CD4-positive, alpha-beta T cell (primary cell): ENCODE measurements at regions not wholly inside any gene's neighbourhood (a gene's known extent, or its start where the extent isn't known, plus 50 kb on each side); places are given as distances from the start of the nearest gene placed in this dataset.

Experiments used
- ATAC-seq: fragments of 200-7000 bp; cut with Tn5 transposase; one replicate; pipeline ENCODE4 v1.10.0; 2022; ENCODE audit warnings: mild to moderate bottlenecking; ENCODE audit not compliant: poor library complexity
- CTCF ChIA-PET: fragments of 350-600 bp; sonication (Branson Sonifier 250); formaldehyde crosslinking; loops from one replicate; lab custom pipeline; 2021; ENCODE audit warnings: antibody characterized with exemption, inconsistent platforms; lab: Charles Lee
- POLR2A ChIA-PET: fragments of 350-600 bp; sonication (Branson Sonifier 250); formaldehyde crosslinking; loops from one replicate; lab custom pipeline; 2021; ENCODE audit warnings: antibody characterized with exemption, inconsistent platforms; lab: Charles Lee
- DNase-seq, 14 experiments: peaks; one replicate each; pipeline ENCODE4 v3.0.0-alpha.2; 2013 to 2020; ENCODE audit warnings: mixed read lengths in 2 of 14
- H3K27ac ChIP-seq, 2 donors: one replicate each; pipeline versions ENCODE4 v1.5.1 to v1.7.0; 2013; ENCODE audit warnings: low read length in 2 of 2, low read depth in 1 of 2, mild to moderate bottlenecking in 1 of 2
- H3K27me3 ChIP-seq, 2 experiments: 1 replicate in 1 of 2; 2 replicates in 1 of 2; pipeline versions ENCODE4 v1.6.1 to v1.7.0; 2013; ENCODE audit warnings: low read length in 2 of 2, control low read depth in 1 of 2, mild to moderate bottlenecking in 1 of 2, moderate library complexity in 1 of 2; ENCODE audit not compliant: insufficient read depth in 2 of 2, control insufficient read depth in 1 of 2
- H3K36me3 ChIP-seq: one replicate; pipeline ENCODE4 v1.6.1; 2013; ENCODE audit warnings: low read length, control low read depth; ENCODE audit not compliant: insufficient read depth
- H3K4me1 ChIP-seq: one replicate; pipeline ENCODE4 v1.6.1; 2013; ENCODE audit warnings: low read length, control low read depth; ENCODE audit not compliant: insufficient read depth
- H3K4me3 ChIP-seq: one replicate; pipeline ENCODE4 v1.5.1; 2013; ENCODE audit warnings: mild to moderate bottlenecking, low read length, moderate library complexity
- H3K9me3 ChIP-seq, 2 experiments: 1 replicate in 1 of 2; 2 replicates in 1 of 2; pipeline versions ENCODE4 v1.6.1 to v1.7.0; 2013; ENCODE audit warnings: low read length in 2 of 2, mild to moderate bottlenecking in 2 of 2, control low read depth in 1 of 2, moderate library complexity in 1 of 2; ENCODE audit not compliant: control insufficient read depth in 1 of 2, insufficient read depth in 1 of 2
- H3K27ac Mint-ChIP-seq: one replicate; pipeline ENCODE4 v1.8.0; 2020; ENCODE audit warnings: mixed read lengths
- H3K27me3 Mint-ChIP-seq: one replicate; pipeline ENCODE4 v1.8.0; 2021; ENCODE audit warnings: mixed read lengths
- H3K36me3 Mint-ChIP-seq: one replicate; pipeline ENCODE4 v1.8.0; 2021; ENCODE audit warnings: low read depth, mixed read lengths
- H3K4me1 Mint-ChIP-seq: one replicate; pipeline ENCODE4 v1.8.0; 2021; ENCODE audit warnings: low read depth, mixed read lengths
- H3K4me3 Mint-ChIP-seq: one replicate; pipeline ENCODE4 v1.8.0; 2020; ENCODE audit warnings: mild to moderate bottlenecking, mixed read lengths
- H3K9me3 Mint-ChIP-seq: one replicate; pipeline ENCODE4 v1.8.0; 2020; ENCODE audit warnings: mixed read lengths
- intact Hi-C, 2 experiments: fragments of 100-400 bp; cut with DNase I in 1 of 2; cut with micrococcal nuclease in 1 of 2; formaldehyde crosslinking; loops; one replicate each; pipeline versions ENCODE4 v1.15.1 to v1.9.0; 2023 to 2025; cut with DNase I, micrococcal nuclease
- TF ChIP-seq, protein P1 (sequence below): fragments of 200-600 bp; IDR thresholded peaks from one replicate; pipeline ENCODE4 v1.8.0; 2022; ENCODE audit warnings: antibody characterized with exemption, mild to moderate bottlenecking

GRCh38 chr10:29776246-29776645 lies 141.5 kb upstream of the SVIL start:
- TF ChIP-seq, protein P1, sequence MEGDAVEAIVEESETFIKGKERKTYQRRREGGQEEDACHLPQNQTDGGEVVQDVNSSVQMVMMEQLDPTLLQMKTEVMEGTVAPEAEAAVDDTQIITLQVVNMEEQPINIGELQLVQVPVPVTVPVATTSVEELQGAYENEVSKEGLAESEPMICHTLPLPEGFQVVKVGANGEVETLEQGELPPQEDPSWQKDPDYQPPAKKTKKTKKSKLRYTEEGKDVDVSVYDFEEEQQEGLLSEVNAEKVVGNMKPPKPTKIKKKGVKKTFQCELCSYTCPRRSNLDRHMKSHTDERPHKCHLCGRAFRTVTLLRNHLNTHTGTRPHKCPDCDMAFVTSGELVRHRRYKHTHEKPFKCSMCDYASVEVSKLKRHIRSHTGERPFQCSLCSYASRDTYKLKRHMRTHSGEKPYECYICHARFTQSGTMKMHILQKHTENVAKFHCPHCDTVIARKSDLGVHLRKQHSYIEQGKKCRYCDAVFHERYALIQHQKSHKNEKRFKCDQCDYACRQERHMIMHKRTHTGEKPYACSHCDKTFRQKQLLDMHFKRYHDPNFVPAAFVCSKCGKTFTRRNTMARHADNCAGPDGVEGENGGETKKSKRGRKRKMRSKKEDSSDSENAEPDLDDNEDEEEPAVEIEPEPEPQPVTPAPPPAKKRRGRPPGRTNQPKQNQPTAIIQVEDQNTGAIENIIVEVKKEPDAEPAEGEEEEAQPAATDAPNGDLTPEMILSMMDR: no peak
- intact Hi-C loops: no loop called here
- H3K27me3 Mint-ChIP-seq: peaks cover 19% of the 10 kb centered on the region
- no peak overlapping the region for H3K4me3 Mint-ChIP-seq
- ChIA-PET POLR2A (no interaction called here), CTCF (no interaction called here)
- no peak for ATAC-seq
- H3K9me3 ChIP-seq: no peaks in the 10 kb centered on the region
- no peaks in the 10 kb centered on the region for H3K36me3 ChIP-seq
- H3K27me3 ChIP-seq: peaks cover 0 to 3% of the 10 kb centered on the region in 2 experiments
- H3K9me3 Mint-ChIP-seq: no peaks in the 10 kb centered on the region
- peaks cover 8% of the 10 kb centered on the region for H3K4me1 ChIP-seq
- H3K4me1 Mint-ChIP-seq: peaks cover 12% of the 10 kb centered on the region
- no peak overlapping the region for H3K27ac Mint-ChIP-seq
- H3K36me3 Mint-ChIP-seq: no peaks in the 10 kb centered on the region
- H3K27ac ChIP-seq: no peak overlapping the region
- no peak overlapping the region for H3K4me3 ChIP-seq
- DNase-seq: no peak

- Mint-ChIP-seq H3K4me1 (peaks cover 12% of the 10 kb centered on the region), H3K27me3 (peaks cover 15% of the 10 kb centered on the region), H3K4me3 (no peak overlapping the region), H3K9me3 (no peaks in the 10 kb centered on the region), H3K27ac (no peak overlapping the region), H3K36me3 (no peaks in the 10 kb centered on the region)
- no peak for ATAC-seq
- no peaks in the 10 kb centered on the region for H3K9me3 ChIP-seq
- H3K4me1 ChIP-seq: peaks cover 8% of the 10 kb centered on the region
- no peak overlapping the region for H3K4me3 ChIP-seq
- H3K27me3 ChIP-seq: peaks cover 0 to 3% of the 10 kb centered on the region in 2 experiments
- no peaks in the 10 kb centered on the region for H3K36me3 ChIP-seq
- CTCF ChIA-PET: no interaction called here
- H3K27ac ChIP-seq: no peak overlapping the region
- DNase-seq: no peak
- POLR2A ChIA-PET: no interaction called here
- intact Hi-C loops: no loop called here
- TF ChIP-seq, protein P1: no peak
Observed at GRCh38 chr10:29774475-29774874, 139.7 kb upstream of the SVIL start.

DNA sequence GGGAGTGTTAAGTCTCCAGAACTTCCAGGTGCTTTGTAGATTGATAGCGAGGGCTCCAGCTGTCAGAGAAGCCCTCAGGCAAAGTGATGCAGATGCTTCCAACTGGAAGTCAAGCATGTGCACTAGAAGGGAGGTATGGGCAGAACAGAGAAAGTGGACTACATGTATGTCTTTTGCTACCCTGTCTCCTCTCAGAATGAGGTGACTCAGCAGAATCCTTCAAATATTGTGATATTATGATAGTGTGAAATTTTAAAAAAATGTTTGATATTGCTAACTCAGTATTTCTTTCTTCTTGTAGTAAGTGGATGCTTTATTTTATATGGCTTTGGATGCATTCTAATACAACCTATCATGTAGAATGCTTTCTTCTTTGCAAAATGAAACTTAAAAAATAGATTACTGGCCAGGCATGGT lies 138.9 kb upstream of the SVIL start:
- peaks cover 15% of the 10 kb centered on the region for H3K27me3 Mint-ChIP-seq
- Histone ChIP-seq H3K27ac (no peak overlapping the region), H3K36me3 (no peaks in the 10 kb centered on the region), H3K4me3 (no peak overlapping the region), H3K9me3 (no peaks in the 10 kb centered on the region), H3K27me3 (peaks cover 0 to 3% of the 10 kb centered on the region in 2 experiments), H3K4me1 (peaks cover 8% of the 10 kb centered on the region)
- ATAC-seq: no peak
- peaks cover 12% of the 10 kb centered on the region for H3K4me1 Mint-ChIP-seq
- intact Hi-C loops: no loop called here
- H3K27ac Mint-ChIP-seq: no peak overlapping the region
- POLR2A ChIA-PET: no interaction called here
- DNase-seq: no peak
- no peaks in the 10 kb centered on the region for H3K36me3 Mint-ChIP-seq
- CTCF ChIA-PET: no interaction called here
- H3K9me3 Mint-ChIP-seq: no peaks in the 10 kb centered on the region
- TF ChIP-seq, protein P1: no peak
- no peak overlapping the region for H3K4me3 Mint-ChIP-seq
